Tibial nerve (tissue), 4 donors: ENCODE measurements at regions not wholly inside any gene's neighbourhood (a gene's known extent, or its start where the extent isn't known, plus 50 kb on each side); places are given as distances from the start of the nearest gene placed in this dataset.

Experiments
- DNase-seq, 2 donors: peaks; one replicate each; pipeline ENCODE4 v3.0.0-alpha.2; 2019; ENCODE audit warnings: low spot score in 2 of 2
- H3K27ac ChIP-seq, 4 donors: fragments of 200-600 bp; sonication (generic) in 3 of 4; one replicate each; pipeline ENCODE4 v1.5.1; 2017 to 2019; ENCODE audit warnings: mild to moderate bottlenecking in 1 of 4
- H3K27me3 ChIP-seq, 2 donors: fragments of 200-600 bp; sonication (generic) in 1 of 2; one replicate each; pipeline versions ENCODE4 v1.5.1 to v1.6.0; 2017 to 2019
- H3K36me3 ChIP-seq, 3 donors: fragments of 200-600 bp; sonication (generic); one replicate each; pipeline ENCODE4 v1.5.1; 2018 to 2019
- H3K4me1 ChIP-seq, 4 donors: fragments of 200-600 bp; sonication (generic) in 3 of 4; one replicate each; pipeline ENCODE4 v1.5.1; 2017 to 2019
- H3K4me3 ChIP-seq, 4 donors: fragments of 200-600 bp; sonication (generic) in 3 of 4; one replicate each; pipeline ENCODE4 v1.5.1; 2017 to 2019; ENCODE audit warnings: mild to moderate bottlenecking in 1 of 4, moderate library complexity in 1 of 4
- H3K9me3 ChIP-seq, 4 donors: fragments of 200-600 bp; sonication (generic) in 3 of 4; one replicate each; pipeline ENCODE4 v1.5.1; 2017 to 2019
- CTCF ChIP-seq, 5 experiments: fragments of 200-600 bp in 3 of 5; fragments of 450-650 bp in 2 of 5; sonication (generic) in 3 of 5; IDR thresholded peaks; one replicate each; pipeline ENCODE4 v1.5.1; 2016 to 2019; ENCODE audit warnings: antibody characterized with exemption in 5 of 5, mild to moderate bottlenecking in 3 of 5, moderate library complexity in 2 of 5
- EP300 ChIP-seq, 2 donors: sonication (generic); formaldehyde crosslinking; IDR thresholded peaks; one replicate each; pipeline ENCODE4 v1.6.1; 2017; ENCODE audit warnings: antibody characterized with exemption in 2 of 2, mild to moderate bottlenecking in 1 of 2
- POLR2A ChIP-seq, 2 donors: fragments of 450-650 bp; IDR thresholded peaks; one replicate each; pipeline ENCODE4 v1.6.1; 2017; ENCODE audit warnings: antibody characterized with exemption in 2 of 2, mild to moderate bottlenecking in 2 of 2, moderate library complexity in 2 of 2
- WGBS, 2 donors: methylation state at CpG; one replicate each; pipeline ENCODE4 v1.1.5; 2018; 5-methylcytosine and 5-hydroxymethylcytosine counted together

- H3K9me3 ChIP-seq: peaks cover 0 to 19% (median 0%) of the 10 kb centered on the region in 4 donors
- no peak overlapping the region for H3K27ac ChIP-seq
- H3K4me1 ChIP-seq: peaks cover 0 to 12% (median 0%) of the 10 kb centered on the region in 4 donors
- H3K27me3 ChIP-seq: no peaks in the 10 kb centered on the region
- WGBS, 2 donors: 80 to 87% methylated on average over 2 of the region's 2 CpGs
- no peaks in the 10 kb centered on the region for H3K36me3 ChIP-seq
- no peak for DNase-seq
- TF ChIP-seq CTCF (IDR thresholded peaks at IDR 0.05): no peak
- peak in 1 of 2 donors; percentile 35 for TF ChIP-seq EP300 (IDR thresholded peaks at IDR 0.05)
- H3K4me3 ChIP-seq: no peak overlapping the region
Observed at GRCh38 chr18:10361660-10362059, 92.8 kb upstream of the APCDD1 start.

- TF ChIP-seq POLR2A (IDR thresholded peaks at IDR 0.05): no peak
- TF ChIP-seq CTCF (IDR thresholded peaks at IDR 0.05): no peak
- TF ChIP-seq EP300 (IDR thresholded peaks at IDR 0.05): no peak
- H3K4me1 ChIP-seq: peaks cover 0 to 9% (median 0%) of the 10 kb centered on the region in 4 donors
- H3K4me3 ChIP-seq: no peak overlapping the region
- no peak for DNase-seq
- H3K27me3 ChIP-seq: no peaks in the 10 kb centered on the region
- no peak overlapping the region for H3K27ac ChIP-seq
- 43 to 94% methylated on average over 1 of the region's 1 CpG for WGBS, 2 donors
- peaks cover 0 to 19% (median 0%) of the 10 kb centered on the region in 4 donors for H3K9me3 ChIP-seq
- H3K36me3 ChIP-seq: no peaks in the 10 kb centered on the region
Observed at GRCh38 chr18:10365021-10365500, 89.4 kb upstream of the APCDD1 start.

GRCh38 chr18:10365901-10366300 lies 88.5 kb upstream of the APCDD1 start:
- Histone ChIP-seq H3K27me3 (no peaks in the 10 kb centered on the region), H3K36me3 (no peaks in the 10 kb centered on the region), H3K4me3 (no peak overlapping the region), H3K27ac (no peak overlapping the region), H3K4me1 (peaks cover 0 to 9% (median 0%) of the 10 kb centered on the region in 4 donors), H3K9me3 (peaks cover 0 to 19% (median 0%) of the 10 kb centered on the region in 4 donors)
- DNase-seq: no peak
- TF ChIP-seq EP300 (IDR thresholded peaks at IDR 0.05): no peak
- TF ChIP-seq CTCF (IDR thresholded peaks at IDR 0.05): no peak
- no peak for TF ChIP-seq POLR2A (IDR thresholded peaks at IDR 0.05)
- 71 to 82% methylated on average over 5 of the region's 5 CpGs for WGBS, 2 donors

- H3K9me3 ChIP-seq: peaks cover 0 to 19% (median 0%) of the 10 kb centered on the region in 4 donors
- no peak overlapping the region for H3K4me3 ChIP-seq
- TF ChIP-seq CTCF (IDR thresholded peaks at IDR 0.05): no peak
- no peak for TF ChIP-seq POLR2A (IDR thresholded peaks at IDR 0.05)
- no peak for TF ChIP-seq EP300 (IDR thresholded peaks at IDR 0.05)
- DNase-seq: no peak
- H3K36me3 ChIP-seq: no peaks in the 10 kb centered on the region
- H3K27ac ChIP-seq: no peak overlapping the region
- H3K4me1 ChIP-seq: peaks cover 0 to 9% (median 0%) of the 10 kb centered on the region in 4 donors
- H3K27me3 ChIP-seq: no peaks in the 10 kb centered on the region
- 72 to 86% methylated on average over 3 of the region's 3 CpGs for WGBS, 2 donors
Observed at GRCh38 chr18:10367836-10368235, 86.6 kb upstream of the APCDD1 start.

- 81 to 86% methylated on average over 8 of the region's 8 CpGs for WGBS, 2 donors
- peaks cover 0 to 12% (median 0%) of the 10 kb centered on the region in 4 donors for H3K9me3 ChIP-seq
- TF ChIP-seq POLR2A (IDR thresholded peaks at IDR 0.05) (no peak), CTCF (IDR thresholded peaks at IDR 0.05) (no peak), EP300 (IDR thresholded peaks at IDR 0.05) (no peak)
Observed at GRCh38 chr18:10368456-10369453, 85.7 kb upstream of the APCDD1 start.

More at GRCh38 chr18:10368456-10369453, 85.7 kb upstream of the APCDD1 start:
- H3K27ac ChIP-seq: no peak overlapping the region
- no peaks in the 10 kb centered on the region for H3K27me3 ChIP-seq
- DNase-seq: no peak
- H3K4me1 ChIP-seq: peaks cover 0 to 9% (median 0%) of the 10 kb centered on the region in 4 donors
- no peaks in the 10 kb centered on the region for H3K36me3 ChIP-seq
- no peak overlapping the region for H3K4me3 ChIP-seq
